Astrocyte (in vitro differentiated cells and primary cell): ENCODE measurements at regions not wholly inside any gene's neighbourhood (a gene's known extent, or its start where the extent isn't known, plus 50 kb on each side); places are given as distances from the start of the nearest gene placed in this dataset.

Experiments
- DNase-seq: peaks from one replicate; pipeline ENCODE4 v3.0.0-alpha.2; 2010; ENCODE audit warnings: low read depth
- FAIRE-seq: peaks from 2 replicates; lab custom pipeline; 2011; peaks lifted over from hg19 to GRCh38; lab: Jason Lieb, UNC
- H2AFZ ChIP-seq: 2 replicates; pipeline ENCODE4 v1.6.0; 2012; ENCODE audit warnings: low read depth, low read length, inconsistent platforms
- H3K27ac ChIP-seq: 2 replicates; pipeline ENCODE4 v1.5.1; 2011; ENCODE audit warnings: low read depth, low read length, inconsistent platforms
- H3K27me3 ChIP-seq: 2 replicates; pipeline ENCODE4 v1.6.0; 2011; ENCODE audit warnings: low read length, inconsistent platforms; ENCODE audit not compliant: insufficient read depth
- H3K36me3 ChIP-seq: 2 replicates; pipeline ENCODE4 v1.5.1; 2011; ENCODE audit warnings: low read length, inconsistent platforms; ENCODE audit not compliant: insufficient read depth
- H3K4me1 ChIP-seq: 2 replicates; pipeline ENCODE4 v1.5.1; 2011; ENCODE audit warnings: low read length, inconsistent platforms; ENCODE audit not compliant: insufficient read depth
- H3K4me2 ChIP-seq: 2 replicates; pipeline ENCODE4 v1.6.0; 2012; ENCODE audit warnings: low read length, inconsistent platforms
- H3K4me3 ChIP-seq: 2 replicates; pipeline ENCODE4 v1.5.1; 2011; ENCODE audit warnings: low read depth, mild to moderate bottlenecking, low read length, inconsistent platforms; ENCODE audit not compliant: insufficient read depth
- H3K79me2 ChIP-seq: 2 replicates; pipeline ENCODE4 v1.6.0; 2012; ENCODE audit warnings: mild to moderate bottlenecking, low read length, inconsistent platforms; ENCODE audit not compliant: insufficient read depth
- H3K9ac ChIP-seq: 2 replicates; pipeline ENCODE4 v1.6.0; 2012; ENCODE audit warnings: mild to moderate bottlenecking, low read length, inconsistent platforms
- H3K9me3 ChIP-seq: 2 replicates; pipeline ENCODE4 v1.5.1; 2012; ENCODE audit warnings: low read depth, mild to moderate bottlenecking, low read length, inconsistent platforms; ENCODE audit not compliant: insufficient read depth
- H4K20me1 ChIP-seq: 2 replicates; pipeline ENCODE4 v1.6.0; 2012; ENCODE audit warnings: low read length, inconsistent platforms; ENCODE audit not compliant: insufficient read depth
- H3K27ac Mint-ChIP-seq: one replicate; pipeline ENCODE4 v1.8.0; 2021; ENCODE audit warnings: mild to moderate bottlenecking, mixed read lengths; ENCODE audit not compliant: unreplicated experiment
- H3K27me3 Mint-ChIP-seq: one replicate; pipeline ENCODE4 v1.8.0; 2021; ENCODE audit warnings: low read depth, mixed read lengths; ENCODE audit not compliant: unreplicated experiment
- H3K36me3 Mint-ChIP-seq: one replicate; pipeline ENCODE4 v1.8.0; 2021; ENCODE audit warnings: low read depth, mixed read lengths; ENCODE audit not compliant: unreplicated experiment
- H3K4me1 Mint-ChIP-seq: one replicate; pipeline ENCODE4 v1.8.0; 2021; ENCODE audit warnings: low read depth, mixed read lengths; ENCODE audit not compliant: unreplicated experiment
- H3K4me3 Mint-ChIP-seq: one replicate; pipeline ENCODE4 v1.8.0; 2021; ENCODE audit warnings: mild to moderate bottlenecking, moderate library complexity, mixed read lengths; ENCODE audit not compliant: unreplicated experiment
- H3K9me3 Mint-ChIP-seq: one replicate; pipeline ENCODE4 v1.8.0; 2021; ENCODE audit warnings: mild to moderate bottlenecking, mixed read lengths; ENCODE audit not compliant: unreplicated experiment
- EZH2 ChIP-seq: IDR thresholded peaks from 2 replicates; pipeline ENCODE4 v1.6.1; 2012; ENCODE audit warnings: mild to moderate bottlenecking, low read length, inconsistent platforms; ENCODE audit not compliant: insufficient read depth
- TF ChIP-seq, protein P1 (sequence below): IDR thresholded peaks from 2 replicates; pipeline ENCODE4 v1.5.1; 2011; ENCODE audit warnings: low read depth, mild to moderate bottlenecking, inconsistent platforms, low read length, moderate library complexity; ENCODE audit not compliant: insufficient read depth

- no peak overlapping the region for H3K9ac ChIP-seq
- Mint-ChIP-seq H3K27me3 (no peaks in the 10 kb centered on the region), H3K36me3 (no peaks in the 10 kb centered on the region), H3K4me3 (no peak overlapping the region), H3K9me3 (no peaks in the 10 kb centered on the region), H3K27ac (no peak overlapping the region), H3K4me1 (no peaks in the 10 kb centered on the region)
- H3K79me2 ChIP-seq, result no peaks in the 10 kb centered on the region
- TF ChIP-seq, protein P1, sequence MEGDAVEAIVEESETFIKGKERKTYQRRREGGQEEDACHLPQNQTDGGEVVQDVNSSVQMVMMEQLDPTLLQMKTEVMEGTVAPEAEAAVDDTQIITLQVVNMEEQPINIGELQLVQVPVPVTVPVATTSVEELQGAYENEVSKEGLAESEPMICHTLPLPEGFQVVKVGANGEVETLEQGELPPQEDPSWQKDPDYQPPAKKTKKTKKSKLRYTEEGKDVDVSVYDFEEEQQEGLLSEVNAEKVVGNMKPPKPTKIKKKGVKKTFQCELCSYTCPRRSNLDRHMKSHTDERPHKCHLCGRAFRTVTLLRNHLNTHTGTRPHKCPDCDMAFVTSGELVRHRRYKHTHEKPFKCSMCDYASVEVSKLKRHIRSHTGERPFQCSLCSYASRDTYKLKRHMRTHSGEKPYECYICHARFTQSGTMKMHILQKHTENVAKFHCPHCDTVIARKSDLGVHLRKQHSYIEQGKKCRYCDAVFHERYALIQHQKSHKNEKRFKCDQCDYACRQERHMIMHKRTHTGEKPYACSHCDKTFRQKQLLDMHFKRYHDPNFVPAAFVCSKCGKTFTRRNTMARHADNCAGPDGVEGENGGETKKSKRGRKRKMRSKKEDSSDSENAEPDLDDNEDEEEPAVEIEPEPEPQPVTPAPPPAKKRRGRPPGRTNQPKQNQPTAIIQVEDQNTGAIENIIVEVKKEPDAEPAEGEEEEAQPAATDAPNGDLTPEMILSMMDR, result no peak
- TF ChIP-seq EZH2, result no peak
- no peaks in the 10 kb centered on the region for H3K9me3 ChIP-seq
- DNase-seq (no peak), FAIRE-seq (no peak)
- no peak overlapping the region for H3K27ac ChIP-seq
- no peaks in the 10 kb centered on the region for H3K27me3 ChIP-seq
- no peak overlapping the region for H3K4me2 ChIP-seq
- H2AFZ ChIP-seq, result no peak overlapping the region
- H4K20me1 ChIP-seq, result no peaks in the 10 kb centered on the region
- no peaks in the 10 kb centered on the region for H3K36me3 ChIP-seq
- H3K4me1 ChIP-seq, result no peaks in the 10 kb centered on the region
- H3K4me3 ChIP-seq, result no peak overlapping the region
Observed at GRCh38 chr11:80457823-80458222, 1017.0 kb upstream of the TENM4 start.

GRCh38 chr11:80455818-80456217, 1015.0 kb upstream of the TENM4 start:
- no peak overlapping the region for H3K4me3 Mint-ChIP-seq
- no peak for FAIRE-seq

DNA sequence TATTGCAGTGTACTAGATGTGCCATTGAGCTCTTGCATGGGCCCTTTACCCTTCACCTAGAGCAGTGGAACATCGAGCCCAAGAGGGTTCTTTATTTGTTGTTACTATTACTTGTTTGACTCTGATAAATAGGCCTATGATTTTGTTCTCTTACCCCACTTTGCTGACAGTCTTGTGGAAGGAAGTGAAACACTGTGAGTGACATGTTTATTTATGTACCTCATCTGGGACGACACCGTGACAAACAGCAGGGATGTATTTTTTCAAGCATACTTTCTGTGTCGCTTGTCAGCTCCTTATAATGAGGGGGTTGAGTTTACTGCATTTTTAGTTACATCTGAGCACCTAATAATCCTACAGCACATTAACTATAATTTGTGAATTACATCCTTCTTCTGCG, 1010.3 kb upstream of the TENM4 start:
- Histone ChIP-seq H3K9me3 (peaks cover 4% of the 10 kb centered on the region), H3K79me2 (no peaks in the 10 kb centered on the region), H3K4me1 (no peaks in the 10 kb centered on the region), H3K27me3 (no peaks in the 10 kb centered on the region), H2AFZ (no peak overlapping the region), H4K20me1 (no peaks in the 10 kb centered on the region), H3K4me3 (no peak overlapping the region), H3K36me3 (no peaks in the 10 kb centered on the region), H3K4me2 (no peak overlapping the region), H3K9ac (no peak overlapping the region), H3K27ac (no peak overlapping the region)
- Mint-ChIP-seq H3K9me3 (peaks cover 2% of the 10 kb centered on the region), H3K36me3 (no peaks in the 10 kb centered on the region), H3K4me3 (no peak overlapping the region), H3K4me1 (no peaks in the 10 kb centered on the region), H3K27me3 (no peaks in the 10 kb centered on the region), H3K27ac (no peak overlapping the region)
- FAIRE-seq, result no peak
- no peak for TF ChIP-seq EZH2
- TF ChIP-seq, protein P1, result no peak
- DNase-seq, result no peak

More at GRCh38 chr11:80455818-80456217, 1015.0 kb upstream of the TENM4 start:
- H3K79me2 ChIP-seq, result no peaks in the 10 kb centered on the region
- no peaks in the 10 kb centered on the region for H3K4me1 ChIP-seq
- no peaks in the 10 kb centered on the region for H4K20me1 ChIP-seq
- H3K36me3 ChIP-seq, result no peaks in the 10 kb centered on the region
- H3K9me3 Mint-ChIP-seq, result no peaks in the 10 kb centered on the region
- H3K27me3 Mint-ChIP-seq, result no peaks in the 10 kb centered on the region
- H2AFZ ChIP-seq, result no peak overlapping the region
- H3K4me1 Mint-ChIP-seq, result no peaks in the 10 kb centered on the region
- H3K27ac ChIP-seq, result no peak overlapping the region
- H3K9ac ChIP-seq, result no peak overlapping the region
- H3K4me3 ChIP-seq, result no peak overlapping the region
- H3K27ac Mint-ChIP-seq, result no peak overlapping the region
- no peak for TF ChIP-seq EZH2
- TF ChIP-seq, protein P1, result no peak
- no peak overlapping the region for H3K4me2 ChIP-seq
- no peaks in the 10 kb centered on the region for H3K36me3 Mint-ChIP-seq
- H3K27me3 ChIP-seq, result no peaks in the 10 kb centered on the region
- H3K9me3 ChIP-seq, result no peaks in the 10 kb centered on the region
- no peak for DNase-seq
